Neural cell (in vitro differentiated cells): ENCODE measurements at regions not wholly inside any gene's neighbourhood (a gene's known extent, or its start where the extent isn't known, plus 50 kb on each side); places are given as distances from the start of the nearest gene placed in this dataset.

Experiments
- CTCF ChIP-seq: fragments of 450-650 bp; IDR thresholded peaks from 2 replicates; pipeline ENCODE4 v1.5.1; 2014; ENCODE audit warnings: antibody characterized with exemption, mild to moderate bottlenecking, moderate library complexity; ENCODE audit not compliant: poor library complexity, severe bottlenecking
- EP300 ChIP-seq: fragments of 450-650 bp; conservative IDR thresholded peaks from 2 replicates; pipeline ENCODE4 v1.6.1; 2014; ENCODE audit warnings: antibody characterized with exemption, mild to moderate bottlenecking, moderate library complexity; ENCODE audit not compliant: poor library complexity, severe bottlenecking
- EZH2 ChIP-seq: fragments of 200-600, 300-800 bp; shearing (Covaris generic), sonication (generic); IDR thresholded peaks from 2 replicates; pipeline ENCODE4 v1.6.1; 2014; ENCODE audit warnings: antibody characterized with exemption, low read length, borderline replicate concordance, mild to moderate bottlenecking; ENCODE audit not compliant: insufficient read depth, poor library complexity, severe bottlenecking
- MXI1 ChIP-seq: fragments of 450-650 bp; conservative IDR thresholded peaks from 2 replicates; pipeline ENCODE4 v1.6.1; 2014; ENCODE audit warnings: antibody characterized with exemption, mild to moderate bottlenecking; ENCODE audit not compliant: poor library complexity, severe bottlenecking
- POLR2AphosphoS5 ChIP-seq: IDR thresholded peaks from 2 replicates; pipeline ENCODE4 v1.6.1; 2012
- RAD21 ChIP-seq: fragments of 450-650 bp; conservative IDR thresholded peaks from 2 replicates; pipeline ENCODE4 v1.6.1; 2014; ENCODE audit warnings: antibody characterized with exemption, mild to moderate bottlenecking, moderate library complexity
- SMC3 ChIP-seq: fragments of 450-650 bp; conservative IDR thresholded peaks from 2 replicates; pipeline ENCODE4 v1.6.1; 2014; ENCODE audit warnings: antibody characterized with exemption, mild to moderate bottlenecking, moderate library complexity; ENCODE audit not compliant: poor library complexity
- TAF1 ChIP-seq: IDR thresholded peaks from 2 replicates; pipeline ENCODE4 v1.6.1; 2012; ENCODE audit warnings: low read depth
- TF ChIP-seq, protein P1 (sequence below): IDR thresholded peaks from 2 replicates; pipeline ENCODE4 v1.6.1; 2012; ENCODE audit warnings: borderline replicate concordance

GRCh38 chr15:56839099-56839498, 79.3 kb upstream of the TCF12 start:
- TF ChIP-seq SMC3 (no peak), CTCF (no peak), EP300 (no peak), RAD21 (no peak), POLR2AphosphoS5 (no peak), MXI1 (no peak), TAF1 (no peak), EZH2 (no peak)
- TF ChIP-seq, protein P1, sequence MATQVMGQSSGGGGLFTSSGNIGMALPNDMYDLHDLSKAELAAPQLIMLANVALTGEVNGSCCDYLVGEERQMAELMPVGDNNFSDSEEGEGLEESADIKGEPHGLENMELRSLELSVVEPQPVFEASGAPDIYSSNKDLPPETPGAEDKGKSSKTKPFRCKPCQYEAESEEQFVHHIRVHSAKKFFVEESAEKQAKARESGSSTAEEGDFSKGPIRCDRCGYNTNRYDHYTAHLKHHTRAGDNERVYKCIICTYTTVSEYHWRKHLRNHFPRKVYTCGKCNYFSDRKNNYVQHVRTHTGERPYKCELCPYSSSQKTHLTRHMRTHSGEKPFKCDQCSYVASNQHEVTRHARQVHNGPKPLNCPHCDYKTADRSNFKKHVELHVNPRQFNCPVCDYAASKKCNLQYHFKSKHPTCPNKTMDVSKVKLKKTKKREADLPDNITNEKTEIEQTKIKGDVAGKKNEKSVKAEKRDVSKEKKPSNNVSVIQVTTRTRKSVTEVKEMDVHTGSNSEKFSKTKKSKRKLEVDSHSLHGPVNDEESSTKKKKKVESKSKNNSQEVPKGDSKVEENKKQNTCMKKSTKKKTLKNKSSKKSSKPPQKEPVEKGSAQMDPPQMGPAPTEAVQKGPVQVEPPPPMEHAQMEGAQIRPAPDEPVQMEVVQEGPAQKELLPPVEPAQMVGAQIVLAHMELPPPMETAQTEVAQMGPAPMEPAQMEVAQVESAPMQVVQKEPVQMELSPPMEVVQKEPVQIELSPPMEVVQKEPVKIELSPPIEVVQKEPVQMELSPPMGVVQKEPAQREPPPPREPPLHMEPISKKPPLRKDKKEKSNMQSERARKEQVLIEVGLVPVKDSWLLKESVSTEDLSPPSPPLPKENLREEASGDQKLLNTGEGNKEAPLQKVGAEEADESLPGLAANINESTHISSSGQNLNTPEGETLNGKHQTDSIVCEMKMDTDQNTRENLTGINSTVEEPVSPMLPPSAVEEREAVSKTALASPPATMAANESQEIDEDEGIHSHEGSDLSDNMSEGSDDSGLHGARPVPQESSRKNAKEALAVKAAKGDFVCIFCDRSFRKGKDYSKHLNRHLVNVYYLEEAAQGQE, result no peak
